ENCODE measurements at regions not wholly inside any gene's neighbourhood (a gene's known extent, or its start where the extent isn't known, plus 50 kb on each side); places are given as distances from the start of the nearest gene placed in this dataset.
"Not testable (repeated sequence)": the region's sequence is repeated elsewhere in the genome, so short reads cannot be mapped to it uniquely, and the experiment has no call there.

- no peak for DNase-seq (ENCODE audit: low read depth in 2 of 2)
Measured at GRCh38 chr13:58488251-58488650, 856.7 kb downstream of the PCDH17 start.

GRCh38 chr13:58495668-58496067, 864.1 kb downstream of the PCDH17 start:
- no peak for DNase-seq (ENCODE audit: low read depth in 2 of 2)

GRCh38 chr13:58500938-58501337, 869.4 kb downstream of the PCDH17 start:
- no peak for DNase-seq (ENCODE audit: low read depth in 2 of 2)

- DNase-seq (ENCODE audit: low read depth in 2 of 2): not testable (repeated sequence)
Measured at GRCh38 chr13:58504202-58504700, 872.7 kb downstream of the PCDH17 start.

- not testable (repeated sequence) for DNase-seq (ENCODE audit: low read depth in 2 of 2)
Measured at GRCh38 chr13:58505262-58505920, 873.8 kb downstream of the PCDH17 start.

GRCh38 chr13:58528351-58528750, 896.8 kb downstream of the PCDH17 start:
- DNase-seq (ENCODE audit: low read depth in 2 of 2): no peak

GRCh38 chr13:58531614-58532013, 900.1 kb downstream of the PCDH17 start:
- no peak for DNase-seq (ENCODE audit: low read depth in 2 of 2)

GRCh38 chr13:58542530-58542929, 911.0 kb downstream of the PCDH17 start:
- no peak for DNase-seq (ENCODE audit: low read depth in 2 of 2)

- DNase-seq (ENCODE audit: low read depth in 2 of 2): no peak
Measured at GRCh38 chr13:58547419-58547818, 915.9 kb downstream of the PCDH17 start.

GRCh38 chr13:58566176-58566575, 934.6 kb downstream of the PCDH17 start:
- no peak for DNase-seq (ENCODE audit: low read depth in 2 of 2)

- DNase-seq (ENCODE audit: low read depth in 2 of 2): no peak
Measured at GRCh38 chr13:58573743-58574142, 942.2 kb downstream of the PCDH17 start.

- DNase-seq (ENCODE audit: low read depth in 2 of 2): no peak
Measured at GRCh38 chr13:58574791-58575190, 943.2 kb downstream of the PCDH17 start.

- DNase-seq (ENCODE audit: low read depth in 2 of 2): no peak
Measured at GRCh38 chr13:58579468-58579867, 947.9 kb downstream of the PCDH17 start.

- no peak for DNase-seq (ENCODE audit: low read depth in 2 of 2)
Measured at GRCh38 chr13:58583966-58584365, 952.4 kb downstream of the PCDH17 start.

- DNase-seq (ENCODE audit: low read depth in 2 of 2): no peak
Measured at GRCh38 chr13:58584610-58585009, 953.1 kb downstream of the PCDH17 start.

GRCh38 chr13:58587183-58587582, 955.6 kb downstream of the PCDH17 start:
- DNase-seq (ENCODE audit: low read depth in 2 of 2): no peak

- DNase-seq (ENCODE audit: low read depth in 2 of 2): no peak
Measured at GRCh38 chr13:58592052-58592451, 960.5 kb downstream of the PCDH17 start.

- no peak for DNase-seq (ENCODE audit: low read depth in 2 of 2)
Measured at GRCh38 chr13:58592786-58593185, 961.2 kb downstream of the PCDH17 start.

GRCh38 chr13:58594747-58595600, 963.4 kb downstream of the PCDH17 start:
- no peak for DNase-seq (ENCODE audit: low read depth in 2 of 2)

GRCh38 chr13:58597552-58597951, 966.0 kb downstream of the PCDH17 start:
- no peak for DNase-seq (ENCODE audit: low read depth in 2 of 2)

GRCh38 chr13:58598241-58598640, 966.7 kb downstream of the PCDH17 start:
- DNase-seq (ENCODE audit: low read depth in 2 of 2): no peak

- DNase-seq (ENCODE audit: low read depth in 2 of 2): no peak
Measured at GRCh38 chr13:58611117-58611516, 979.6 kb downstream of the PCDH17 start.

Data from stimulated activated CD8-positive, alpha-beta memory T cell treated with anti-CD3 and anti-CD28 coated beads, Interleukin-7, amount 100 ng/mL, for 4 hours (primary cell).